OCI-LY7 (cell line): ENCODE measurements at regions not wholly inside any gene's neighbourhood (a gene's known extent, or its start where the extent isn't known, plus 50 kb on each side); places are given as distances from the start of the nearest gene placed in this dataset.

Experiments used
- BruUV-seq: library from RNA; stranded (reverse); fragments of 400-500 nt; replicated peaks from 2 replicates; lab custom pipeline; 2021; lab: Mats Ljungman, UMichigan
- CTCF ChIA-PET: fragments of 300-600 bp; sonication (Branson Sonifier 250); formaldehyde crosslinking; loops from one replicate; lab custom pipeline; 2022; ENCODE audit warnings: antibody characterized with exemption; ENCODE audit not compliant: unreplicated experiment; lab: Charles Lee
- POLR2A ChIA-PET: fragments of 300-600 bp; sonication (Branson Sonifier 250); formaldehyde crosslinking; loops from one replicate; lab custom pipeline; 2022; ENCODE audit warnings: antibody characterized with exemption; lab: Charles Lee
- DNase-seq: peaks from one replicate; pipeline ENCODE4 v3.0.0-alpha.2; 2015; ENCODE audit warnings: low spot score
- H2AFZ ChIP-seq: fragments of 200-600 bp; sonication (generic), shearing (Covaris generic); 2 replicates; pipeline ENCODE4 v1.6.1; 2014; ENCODE audit warnings: mild to moderate bottlenecking, antibody characterized with exemption, low read length, moderate library complexity
- H3K27ac ChIP-seq: fragments of 200-600 bp; sonication (generic); 2 replicates; pipeline ENCODE4 v1.5.1; 2014; ENCODE audit warnings: mixed run types, low read depth, mild to moderate bottlenecking, moderate library complexity, low read length, inconsistent platforms; ENCODE audit not compliant: poor library complexity, severe bottlenecking
- H3K36me3 ChIP-seq: fragments of 200-600 bp; sonication (generic); 2 replicates; pipeline ENCODE4 v1.6.1; 2014; ENCODE audit warnings: mild to moderate bottlenecking, antibody characterized with exemption, low read length, moderate library complexity, mixed read lengths; ENCODE audit not compliant: insufficient read depth
- H3K4me1 ChIP-seq: fragments of 200-600 bp; sonication (generic); 2 replicates; pipeline ENCODE4 v1.5.1; 2014; ENCODE audit warnings: mild to moderate bottlenecking, low read length; ENCODE audit not compliant: insufficient read depth, poor library complexity, severe bottlenecking
- H3K4me2 ChIP-seq: fragments of 200-600 bp; sonication (generic); 2 replicates; pipeline ENCODE4 v1.6.1; 2014; ENCODE audit warnings: mild to moderate bottlenecking, low read length
- H3K4me3 ChIP-seq: fragments of 200-600 bp; sonication (generic); 2 replicates; pipeline ENCODE4 v1.5.1; 2014; ENCODE audit warnings: mild to moderate bottlenecking, low read depth, low read length; ENCODE audit not compliant: poor library complexity, severe bottlenecking
- H3K79me2 ChIP-seq: fragments of 200-600 bp; sonication (generic); 2 replicates; pipeline ENCODE4 v1.6.1; 2016; ENCODE audit warnings: low read depth, mild to moderate bottlenecking, low read length, moderate library complexity, mixed read lengths; ENCODE audit not compliant: insufficient read depth
- H3K9me2 ChIP-seq: fragments of 200-600 bp; sonication (generic); 2 replicates; pipeline ENCODE4 v1.6.1; 2016; ENCODE audit warnings: mild to moderate bottlenecking, low read length, mixed read lengths; ENCODE audit not compliant: insufficient read depth
- H3K9me3 ChIP-seq: fragments of 200-600 bp; sonication (generic); 2 replicates; pipeline ENCODE4 v1.6.1; 2014; ENCODE audit warnings: mild to moderate bottlenecking, mixed run types, low read length, mixed read lengths
- H4K20me1 ChIP-seq: fragments of 200-600 bp; sonication (generic); 2 replicates; pipeline ENCODE4 v1.6.1; 2014; ENCODE audit warnings: mild to moderate bottlenecking, antibody characterized with exemption, low read length, moderate library complexity, mixed read lengths; ENCODE audit not compliant: insufficient read depth
- EZH2phosphoT487 ChIP-seq: fragments of 200-600 bp; sonication (generic); IDR thresholded peaks from 2 replicates; pipeline ENCODE4 v1.6.1; 2018; ENCODE audit warnings: low read depth, borderline replicate concordance, mild to moderate bottlenecking, mixed run types, antibody characterized with exemption, low read length, moderate library complexity, mixed read lengths
- intact Hi-C: fragments of 100-400 bp; cut with micrococcal nuclease; formaldehyde crosslinking; loops from one replicate; pipeline ENCODE4 v1.10.0; 2022; ENCODE audit not compliant: unreplicated experiment
- TF ChIP-seq, protein P1 (sequence below): fragments of 200-600 bp; sonication (generic); conservative IDR thresholded peaks from 2 replicates; pipeline ENCODE4 v1.5.1; 2014; ENCODE audit warnings: mild to moderate bottlenecking, antibody characterized with exemption, low read length, moderate library complexity, mixed read lengths

DNA sequence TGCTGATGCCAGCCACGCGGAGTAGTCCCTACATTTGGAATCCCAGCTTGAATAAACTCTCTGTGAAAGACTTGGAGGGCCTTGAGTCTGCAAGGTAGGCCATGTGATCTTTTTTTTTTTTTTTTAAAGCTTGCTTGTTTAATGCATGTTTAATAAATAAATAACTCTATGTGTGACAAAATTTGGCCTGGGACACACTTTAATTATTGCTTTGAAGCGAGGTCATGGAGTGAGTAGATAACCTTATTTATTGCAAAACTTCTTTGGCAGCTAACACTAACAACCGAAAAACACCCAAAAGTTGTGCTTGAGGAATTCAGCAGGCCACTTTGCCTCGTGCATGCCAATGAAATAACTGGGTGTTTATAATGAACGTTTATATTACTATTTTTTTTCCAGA, 382.2 kb downstream of the FLRT2 start:
- no peak overlapping the region for H2AFZ ChIP-seq
- no peak overlapping the region for H3K4me3 ChIP-seq
- no peaks in the 10 kb centered on the region for H4K20me1 ChIP-seq
- no peak for TF ChIP-seq EZH2phosphoT487
- TF ChIP-seq, protein P1, sequence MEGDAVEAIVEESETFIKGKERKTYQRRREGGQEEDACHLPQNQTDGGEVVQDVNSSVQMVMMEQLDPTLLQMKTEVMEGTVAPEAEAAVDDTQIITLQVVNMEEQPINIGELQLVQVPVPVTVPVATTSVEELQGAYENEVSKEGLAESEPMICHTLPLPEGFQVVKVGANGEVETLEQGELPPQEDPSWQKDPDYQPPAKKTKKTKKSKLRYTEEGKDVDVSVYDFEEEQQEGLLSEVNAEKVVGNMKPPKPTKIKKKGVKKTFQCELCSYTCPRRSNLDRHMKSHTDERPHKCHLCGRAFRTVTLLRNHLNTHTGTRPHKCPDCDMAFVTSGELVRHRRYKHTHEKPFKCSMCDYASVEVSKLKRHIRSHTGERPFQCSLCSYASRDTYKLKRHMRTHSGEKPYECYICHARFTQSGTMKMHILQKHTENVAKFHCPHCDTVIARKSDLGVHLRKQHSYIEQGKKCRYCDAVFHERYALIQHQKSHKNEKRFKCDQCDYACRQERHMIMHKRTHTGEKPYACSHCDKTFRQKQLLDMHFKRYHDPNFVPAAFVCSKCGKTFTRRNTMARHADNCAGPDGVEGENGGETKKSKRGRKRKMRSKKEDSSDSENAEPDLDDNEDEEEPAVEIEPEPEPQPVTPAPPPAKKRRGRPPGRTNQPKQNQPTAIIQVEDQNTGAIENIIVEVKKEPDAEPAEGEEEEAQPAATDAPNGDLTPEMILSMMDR = no peak
- intact Hi-C loops = no loop called here
- H3K4me1 ChIP-seq = no peaks in the 10 kb centered on the region
- no peak for DNase-seq
- H3K9me2 ChIP-seq = no peaks in the 10 kb centered on the region
- no peaks in the 10 kb centered on the region for H3K9me3 ChIP-seq
- no TSS peak for BruUV-seq
- H3K36me3 ChIP-seq = no peaks in the 10 kb centered on the region
- H3K27ac ChIP-seq = no peak overlapping the region
- no peaks in the 10 kb centered on the region for H3K79me2 ChIP-seq
- H3K4me2 ChIP-seq = no peak overlapping the region
- CTCF ChIA-PET = no interaction called here
- POLR2A ChIA-PET = interaction anchor here (0.7 kb wide), 1 partner anchor 477 kb away, joined by 4 read pairs; no protein-coding TSS in a partner anchor

DNA sequence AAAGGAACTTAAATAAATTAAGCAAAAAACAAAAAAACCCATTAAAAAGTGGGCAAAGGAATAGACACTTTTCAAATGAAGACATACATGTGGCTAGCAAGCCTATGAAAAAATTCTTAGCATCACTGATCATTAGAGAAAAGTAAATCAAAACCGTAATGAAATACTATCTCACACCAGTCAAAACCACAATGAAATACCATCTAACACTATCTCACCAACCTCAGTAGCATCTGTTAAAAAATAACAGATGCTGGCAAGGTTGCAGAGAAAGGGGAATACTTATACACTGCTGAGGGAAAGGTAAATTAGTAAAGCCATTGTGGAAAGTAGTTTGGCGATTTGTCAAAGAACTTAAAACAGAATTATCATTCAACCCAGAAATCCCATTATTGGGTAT, 381.1 kb downstream of the FLRT2 start:
- Histone ChIP-seq H3K4me1 (no peaks in the 10 kb centered on the region), H3K9me2 (no peaks in the 10 kb centered on the region), H3K9me3 (no peaks in the 10 kb centered on the region), H3K27ac (no peak overlapping the region), H3K4me2 (no peak overlapping the region), H3K79me2 (no peaks in the 10 kb centered on the region), H3K36me3 (no peaks in the 10 kb centered on the region), H2AFZ (no peak overlapping the region), H3K4me3 (no peak overlapping the region), H4K20me1 (no peaks in the 10 kb centered on the region)
- no TSS peak for BruUV-seq
- TF ChIP-seq, protein P1 = no peak
- TF ChIP-seq EZH2phosphoT487 = no peak
- intact Hi-C loops = no loop called here
- ChIA-PET CTCF (no interaction called here), POLR2A (no interaction called here)
- no peak for DNase-seq

DNA sequence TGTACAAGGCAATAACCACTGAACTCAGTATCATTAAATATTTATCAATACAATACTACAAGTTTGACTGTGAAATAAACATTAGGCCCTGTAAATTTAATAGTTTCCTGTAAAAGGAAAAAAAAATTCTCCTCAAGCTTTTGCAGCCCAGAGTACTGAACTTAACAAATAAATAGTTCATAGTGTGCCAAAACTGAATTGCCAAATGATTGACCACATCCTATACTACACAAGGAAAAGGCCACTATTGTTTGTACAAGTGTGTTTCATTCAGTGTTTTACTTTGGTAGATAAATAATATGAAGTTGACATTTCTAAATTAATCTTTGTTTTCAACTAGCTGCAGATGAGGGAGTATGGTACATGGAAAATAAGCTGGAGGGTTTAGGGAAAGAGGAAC, 379.6 kb downstream of the FLRT2 start:
- no peak overlapping the region for H2AFZ ChIP-seq
- BruUV-seq = no TSS peak
- ChIA-PET POLR2A (interaction anchor here (0.6 kb wide), 1 partner anchor 905 kb away, joined by 7 read pairs; no protein-coding TSS in a partner anchor), CTCF (no interaction called here)
- DNase-seq = no peak
- H3K9me3 ChIP-seq = no peaks in the 10 kb centered on the region
- H4K20me1 ChIP-seq = no peaks in the 10 kb centered on the region
- TF ChIP-seq EZH2phosphoT487 = no peak
- TF ChIP-seq, protein P1 = no peak
- no peaks in the 10 kb centered on the region for H3K79me2 ChIP-seq
- H3K9me2 ChIP-seq = no peaks in the 10 kb centered on the region
- no peaks in the 10 kb centered on the region for H3K4me1 ChIP-seq
- H3K4me2 ChIP-seq = no peak overlapping the region
- H3K27ac ChIP-seq = no peak overlapping the region
- intact Hi-C loops = no loop called here
- no peak overlapping the region for H3K4me3 ChIP-seq
- H3K36me3 ChIP-seq = no peaks in the 10 kb centered on the region
